GM12878 (cell line): ENCODE measurements at regions not wholly inside any gene's neighbourhood (a gene's known extent, or its start where the extent isn't known, plus 50 kb on each side); places are given as distances from the start of the nearest gene placed in this dataset.

Experiments
- BACH1 ChIP-seq: fragments of 450-650 bp; IDR thresholded peaks from 2 replicates; pipeline ENCODE4 v1.6.1; 2017; ENCODE audit warnings: mild to moderate bottlenecking, borderline replicate concordance
- CBFB ChIP-seq: IDR thresholded peaks from 2 replicates; pipeline ENCODE4 v1.6.1; 2016; ENCODE audit warnings: antibody characterized with exemption, low read depth
- POLR2A ChIP-seq: IDR thresholded peaks from 2 replicates; pipeline ENCODE4 v1.6.1; 2011; ENCODE audit warnings: low read depth, mild to moderate bottlenecking, low read length
- POLR2AphosphoS5 ChIP-seq: IDR thresholded peaks from 2 replicates; pipeline ENCODE4 v1.6.1; 2011; ENCODE audit warnings: mild to moderate bottlenecking, low read length, inconsistent platforms
- SREBF2 ChIP-seq: IDR thresholded peaks from 2 replicates; pipeline ENCODE4 v1.6.1; 2012; ENCODE audit warnings: mild to moderate bottlenecking, low read length
- SRF ChIP-seq, 2 experiments: IDR thresholded peaks; 2 replicates each; pipeline ENCODE4 v1.6.1; 2011; ENCODE audit warnings: low read depth in 2 of 2, low read length in 2 of 2, mild to moderate bottlenecking in 1 of 2, moderate library complexity in 1 of 2
- TCF7 ChIP-seq: IDR thresholded peaks from 2 replicates; pipeline ENCODE4 v1.6.1; 2014; ENCODE audit warnings: antibody characterized with exemption, borderline replicate concordance
- YY1 ChIP-seq: IDR thresholded peaks from 2 replicates; pipeline ENCODE4 v1.6.1; 2011; ENCODE audit warnings: low read depth, mild to moderate bottlenecking, low read length
- TF ChIP-seq, protein P1 (sequence below), 3 experiments: IDR thresholded peaks in 2 of 3; conservative IDR thresholded peaks in 1 of 3; 2 replicates each; pipeline ENCODE4 v1.5.1; 2011; ENCODE audit warnings: low read depth in 3 of 3, low read length in 3 of 3, mild to moderate bottlenecking in 3 of 3, control low read depth in 2 of 3, moderate library complexity in 2 of 3, inconsistent platforms in 1 of 3, mixed read lengths in 1 of 3; ENCODE audit not compliant: control insufficient read depth in 2 of 3, insufficient read depth in 1 of 3; ENCODE audit errors: extremely low read depth in 1 of 3
- TF ChIP-seq, protein P2 (sequence below): IDR thresholded peaks from 2 replicates; pipeline ENCODE4 v1.6.1; 2011; ENCODE audit warnings: borderline replicate concordance, low read depth, mild to moderate bottlenecking, moderate library complexity, mixed read lengths, low read length; ENCODE audit not compliant: insufficient read depth; ENCODE audit errors: extremely low read length
- TF ChIP-seq, protein P3 (sequence below): IDR thresholded peaks from 2 replicates; pipeline ENCODE4 v1.6.1; 2011; ENCODE audit warnings: borderline replicate concordance, low read depth, mild to moderate bottlenecking, moderate library complexity, low read length; ENCODE audit not compliant: insufficient read depth, poor library complexity, severe bottlenecking

DNA sequence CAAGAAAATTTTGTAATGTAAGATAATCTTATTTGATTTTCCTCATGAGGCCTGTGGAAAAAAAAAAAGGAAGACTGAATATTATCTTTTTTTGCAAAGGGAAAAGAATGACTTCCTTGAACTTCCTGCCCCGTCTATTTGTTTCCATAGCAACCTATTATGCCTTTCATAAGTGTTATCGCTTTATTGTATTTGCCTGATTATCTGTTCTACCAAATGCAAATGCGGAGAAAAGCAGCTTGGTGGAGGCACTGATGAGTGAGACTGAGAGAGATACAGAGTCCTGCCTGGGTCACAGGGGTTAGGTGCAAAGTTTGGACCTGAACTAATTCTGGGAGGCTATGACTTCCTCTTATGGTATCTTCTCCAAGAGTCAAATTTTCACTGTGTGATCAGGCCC, 334.0 kb upstream of the KCNMB2 start:
- TF ChIP-seq POLR2AphosphoS5 (no peak), POLR2A (no peak), SRF (IDR thresholded peaks at IDR 0.05; ENCODE audit: low read depth in 2 of 2, low read length in 2 of 2) (no peak), BACH1 (no peak), SREBF2 (no peak), CBFB (no peak), TCF7 (no peak), YY1 (no peak)
- TF ChIP-seq, protein P1, sequence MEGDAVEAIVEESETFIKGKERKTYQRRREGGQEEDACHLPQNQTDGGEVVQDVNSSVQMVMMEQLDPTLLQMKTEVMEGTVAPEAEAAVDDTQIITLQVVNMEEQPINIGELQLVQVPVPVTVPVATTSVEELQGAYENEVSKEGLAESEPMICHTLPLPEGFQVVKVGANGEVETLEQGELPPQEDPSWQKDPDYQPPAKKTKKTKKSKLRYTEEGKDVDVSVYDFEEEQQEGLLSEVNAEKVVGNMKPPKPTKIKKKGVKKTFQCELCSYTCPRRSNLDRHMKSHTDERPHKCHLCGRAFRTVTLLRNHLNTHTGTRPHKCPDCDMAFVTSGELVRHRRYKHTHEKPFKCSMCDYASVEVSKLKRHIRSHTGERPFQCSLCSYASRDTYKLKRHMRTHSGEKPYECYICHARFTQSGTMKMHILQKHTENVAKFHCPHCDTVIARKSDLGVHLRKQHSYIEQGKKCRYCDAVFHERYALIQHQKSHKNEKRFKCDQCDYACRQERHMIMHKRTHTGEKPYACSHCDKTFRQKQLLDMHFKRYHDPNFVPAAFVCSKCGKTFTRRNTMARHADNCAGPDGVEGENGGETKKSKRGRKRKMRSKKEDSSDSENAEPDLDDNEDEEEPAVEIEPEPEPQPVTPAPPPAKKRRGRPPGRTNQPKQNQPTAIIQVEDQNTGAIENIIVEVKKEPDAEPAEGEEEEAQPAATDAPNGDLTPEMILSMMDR (IDR thresholded peaks at IDR 0.05 in 2 of 3, conservative IDR thresholded peaks at IDR 0.05 in 1 of 3; ENCODE audit: control insufficient read depth in 2 of 3, extremely low read depth in 1 of 3, insufficient read depth in 1 of 3, low read depth in 3 of 3, low read length in 3 of 3) = no peak
- TF ChIP-seq, protein P2, sequence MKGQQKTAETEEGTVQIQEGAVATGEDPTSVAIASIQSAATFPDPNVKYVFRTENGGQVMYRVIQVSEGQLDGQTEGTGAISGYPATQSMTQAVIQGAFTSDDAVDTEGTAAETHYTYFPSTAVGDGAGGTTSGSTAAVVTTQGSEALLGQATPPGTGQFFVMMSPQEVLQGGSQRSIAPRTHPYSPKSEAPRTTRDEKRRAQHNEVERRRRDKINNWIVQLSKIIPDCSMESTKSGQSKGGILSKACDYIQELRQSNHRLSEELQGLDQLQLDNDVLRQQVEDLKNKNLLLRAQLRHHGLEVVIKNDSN = no peak
- TF ChIP-seq, protein P3, sequence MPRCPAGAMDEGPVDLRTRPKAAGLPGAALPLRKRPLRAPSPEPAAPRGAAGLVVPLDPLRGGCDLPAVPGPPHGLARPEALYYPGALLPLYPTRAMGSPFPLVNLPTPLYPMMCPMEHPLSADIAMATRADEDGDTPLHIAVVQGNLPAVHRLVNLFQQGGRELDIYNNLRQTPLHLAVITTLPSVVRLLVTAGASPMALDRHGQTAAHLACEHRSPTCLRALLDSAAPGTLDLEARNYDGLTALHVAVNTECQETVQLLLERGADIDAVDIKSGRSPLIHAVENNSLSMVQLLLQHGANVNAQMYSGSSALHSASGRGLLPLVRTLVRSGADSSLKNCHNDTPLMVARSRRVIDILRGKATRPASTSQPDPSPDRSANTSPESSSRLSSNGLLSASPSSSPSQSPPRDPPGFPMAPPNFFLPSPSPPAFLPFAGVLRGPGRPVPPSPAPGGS = no peak
